HEK293 (cell line): ENCODE measurements at regions not wholly inside any gene's neighbourhood (a gene's known extent, or its start where the extent isn't known, plus 50 kb on each side); places are given as distances from the start of the nearest gene placed in this dataset.

ENCODE experiments used
- CTCF ChIA-PET: fragments of 350-600 bp; formaldehyde crosslinking; extraction: SDS; loops from one replicate; lab custom pipeline; 2021; ENCODE audit warnings: antibody characterized with exemption; lab: Yijun Ruan, JAX
- POLR2A ChIA-PET: fragments of 300-600 bp; formaldehyde crosslinking; extraction: SDS; loops from one replicate; lab custom pipeline; 2020; ENCODE audit warnings: antibody characterized with exemption, inconsistent platforms; lab: Yijun Ruan, JAX
- H3K27ac ChIP-seq: fragments of 200-500 bp; sonication (Bioruptor generic); 2 replicates; pipeline ENCODE4 v1.5.1; 2014; ENCODE audit warnings: low read depth, low read length, control low read depth, inconsistent platforms; ENCODE audit errors: extremely low read depth
- H3K36me3 ChIP-seq, 2 experiments: fragments of 200-500 bp in 1 of 2; sonication (Bioruptor generic) in 1 of 2; 1 replicate in 1 of 2; 2 replicates in 1 of 2; pipeline ENCODE4 v1.5.1; 2014 to 2017; ENCODE audit warnings: inconsistent platforms in 2 of 2, low read length in 2 of 2; ENCODE audit not compliant: control insufficient read depth in 2 of 2, insufficient read depth in 1 of 2
- H3K4me1 ChIP-seq: fragments of 200-500 bp; sonication (Bioruptor generic); 2 replicates; pipeline ENCODE4 v1.5.1; 2014; ENCODE audit warnings: mild to moderate bottlenecking, low read length, inconsistent platforms; ENCODE audit not compliant: control insufficient read depth, insufficient read depth
- H3K4me3 ChIP-seq: 2 replicates; pipeline ENCODE4 v1.5.1; 2011; ENCODE audit warnings: low read depth, mild to moderate bottlenecking, control low read depth, low read length, moderate library complexity
- H3K9me3 ChIP-seq: fragments of 200-500 bp; sonication (Bioruptor generic); 2 replicates; pipeline ENCODE4 v1.5.1; 2014; ENCODE audit warnings: low read depth, low read length, inconsistent platforms; ENCODE audit not compliant: control insufficient read depth, insufficient read depth
- BCL6B ChIP-seq: fragments of 450-650 bp; formaldehyde crosslinking; IDR thresholded peaks from 2 replicates; pipeline ENCODE4 v1.5.1; 2017; ENCODE audit warnings: missing biosample characterization, missing genetic modification characterization
- FEZF1 ChIP-seq: fragments of 450-650 bp; formaldehyde crosslinking; IDR thresholded peaks from 2 replicates; pipeline ENCODE4 v1.5.1; 2016; ENCODE audit warnings: missing biosample characterization, missing genetic modification characterization
- GLIS1 ChIP-seq: fragments of 450-650 bp; formaldehyde crosslinking; IDR thresholded peaks from 2 replicates; pipeline ENCODE4 v1.5.1; 2016; ENCODE audit warnings: missing biosample characterization, missing genetic modification characterization
- HOXD13 ChIP-seq: sonication (generic); formaldehyde crosslinking; IDR thresholded peaks from 2 replicates; pipeline ENCODE4 v1.8.0; 2022; ENCODE audit warnings: missing genetic modification reagents, borderline replicate concordance
- OVOL3 ChIP-seq: fragments of 450-650 bp; formaldehyde crosslinking; IDR thresholded peaks from 2 replicates; pipeline ENCODE4 v1.5.1; 2016; ENCODE audit warnings: missing biosample characterization, missing genetic modification characterization
- RBAK ChIP-seq: fragments of 450-650 bp; formaldehyde crosslinking; IDR thresholded peaks from 2 replicates; pipeline ENCODE4 v1.5.1; 2016; ENCODE audit warnings: missing biosample characterization, missing genetic modification characterization
- YY2 ChIP-seq: fragments of 450-650 bp; formaldehyde crosslinking; IDR thresholded peaks from 2 replicates; pipeline ENCODE4 v1.5.1; 2016; ENCODE audit warnings: missing biosample characterization, missing genetic modification characterization
- ZNF221 ChIP-seq: fragments of 450-650 bp; formaldehyde crosslinking; IDR thresholded peaks from 2 replicates; pipeline ENCODE4 v1.5.1; 2017; ENCODE audit warnings: missing biosample characterization, missing genetic modification characterization, borderline replicate concordance
- ZNF366 ChIP-seq: fragments of 450-650 bp; formaldehyde crosslinking; conservative IDR thresholded peaks from 2 replicates; pipeline ENCODE4 v1.5.1; 2016; ENCODE audit warnings: missing biosample characterization, missing genetic modification characterization
- ZNF518A ChIP-seq: fragments of 450-650 bp; formaldehyde crosslinking; conservative IDR thresholded peaks from 2 replicates; pipeline ENCODE4 v1.5.1; 2016; ENCODE audit warnings: low read depth, missing biosample characterization, missing genetic modification characterization
- ZNF624 ChIP-seq: fragments of 450-650 bp; formaldehyde crosslinking; IDR thresholded peaks from 2 replicates; pipeline ENCODE4 v1.5.1; 2017; ENCODE audit warnings: missing biosample characterization, missing genetic modification characterization
- ZNF701 ChIP-seq: fragments of 450-650 bp; formaldehyde crosslinking; IDR thresholded peaks from 2 replicates; pipeline ENCODE4 v1.5.1; 2016; ENCODE audit warnings: missing biosample characterization, missing genetic modification characterization
- ZNF704 ChIP-seq: fragments of 450-650 bp; formaldehyde crosslinking; IDR thresholded peaks from 2 replicates; pipeline ENCODE4 v1.5.1; 2016; ENCODE audit warnings: missing biosample characterization, missing genetic modification characterization
- ZNF707 ChIP-seq: fragments of 450-650 bp; formaldehyde crosslinking; IDR thresholded peaks from 2 replicates; pipeline ENCODE4 v1.5.1; 2016; ENCODE audit warnings: missing biosample characterization, missing genetic modification characterization
- ZNF768 ChIP-seq: fragments of 450-650 bp; formaldehyde crosslinking; IDR thresholded peaks from 2 replicates; pipeline ENCODE4 v1.5.1; 2018; ENCODE audit warnings: missing biosample characterization, mild to moderate bottlenecking, missing genetic modification characterization
- ZNF830 ChIP-seq: fragments of 450-650 bp; IDR thresholded peaks from 2 replicates; pipeline ENCODE4 v1.5.0; 2018; ENCODE audit warnings: missing biosample characterization, missing genetic modification characterization, low read depth, mild to moderate bottlenecking, moderate library complexity

- no peaks in the 10 kb centered on the region for H3K36me3 ChIP-seq
- TF ChIP-seq HOXD13 = peak; percentile 50; the same call in 1 of the 2 replicates
- 0 out of 2 replicates have a peak, but pooled peaks have one; percentile 34 for TF ChIP-seq ZNF366 (tag by site-specific recombination)
- no peak for TF ChIP-seq RBAK
- TF ChIP-seq ZNF707 (tag by site-specific recombination) = no peak
- TF ChIP-seq BCL6B (tag by site-specific recombination) = no peak
- TF ChIP-seq ZNF518A (tag by site-specific recombination) = peak; percentile 55; the same call in 1 of the 2 replicates
- no peak for TF ChIP-seq GLIS1 (tag by site-specific recombination)
- TF ChIP-seq FEZF1 (tag by site-specific recombination) = 0 out of 2 replicates have a peak, but pooled peaks have one; percentile 20
- no peak for TF ChIP-seq ZNF768 (tag by site-specific recombination)
- TF ChIP-seq ZNF701 (tag by site-specific recombination) = no peak
- TF ChIP-seq ZNF221 (tag by site-specific recombination) = no peak
- no peak for TF ChIP-seq ZNF830 (tag by site-specific recombination)
- no peaks in the 10 kb centered on the region for H3K9me3 ChIP-seq
- H3K4me1 ChIP-seq = no peaks in the 10 kb centered on the region
- ChIA-PET POLR2A (no interaction called here), CTCF (interaction anchor here (0.6 kb wide), 1 partner anchor 587 kb away, joined by 3 read pairs; no protein-coding TSS in a partner anchor)
- H3K27ac ChIP-seq = no peak overlapping the region
- H3K4me3 ChIP-seq = no peak overlapping the region
Observed at GRCh38 chr7:17696422-17696821, 243.9 kb downstream of the SNX13 start.

- Histone ChIP-seq H3K36me3 (no peaks in the 10 kb centered on the region), H3K27ac (no peak overlapping the region), H3K4me1 (no peaks in the 10 kb centered on the region), H3K9me3 (no peaks in the 10 kb centered on the region), H3K4me3 (no peak overlapping the region)
- ChIA-PET CTCF (interaction anchor here (0.6 to 0.9 kb wide), 4 partner anchors 14 to 777 kb away, joined by 3 to 4 read pairs (median 3); no protein-coding TSS in a partner anchor), POLR2A (interaction anchor here (0.5 kb wide), 1 partner anchor 325 kb away, joined by 4 read pairs; no protein-coding TSS in a partner anchor)
- TF ChIP-seq OVOL3 (tag by site-specific recombination) = no peak
- no peak for TF ChIP-seq YY2 (tag by site-specific recombination)
- no peak for TF ChIP-seq ZNF704 (tag by site-specific recombination)
- TF ChIP-seq ZNF624 (tag by site-specific recombination) = no peak
Observed at GRCh38 chr7:17697128-17697881, 243.0 kb downstream of the SNX13 start.
